Neural progenitor cell (in vitro differentiated cells): ENCODE measurements at regions not wholly inside any gene's neighbourhood (a gene's known extent, or its start where the extent isn't known, plus 50 kb on each side); places are given as distances from the start of the nearest gene placed in this dataset.

Experiments used
- CTCF ChIP-seq: fragments of 200-600 bp; sonication (generic); IDR thresholded peaks from 2 replicates; pipeline ENCODE4 v1.5.1; 2017; ENCODE audit warnings: antibody characterized with exemption, mild to moderate bottlenecking
- EZH2 ChIP-seq: fragments of 200-600 bp; sonication (generic); IDR thresholded peaks from 2 replicates; pipeline ENCODE4 v1.6.1; 2017; ENCODE audit warnings: antibody characterized with exemption, mild to moderate bottlenecking, moderate library complexity
- EZH2phosphoT487 ChIP-seq: fragments of 200-600 bp; sonication (generic); IDR thresholded peaks from 2 replicates; pipeline ENCODE4 v1.6.1; 2017; ENCODE audit warnings: antibody characterized with exemption

- TF ChIP-seq EZH2 = no peak
- TF ChIP-seq CTCF = no peak
- no peak for TF ChIP-seq EZH2phosphoT487
Measured at GRCh38 chr11:22006901-22007300, 186.0 kb upstream of the ANO5 start.
